ENCODE measurements at regions not wholly inside any gene's neighbourhood (a gene's known extent, or its start where the extent isn't known, plus 50 kb on each side); places are given as distances from the start of the nearest gene placed in this dataset.

DNA sequence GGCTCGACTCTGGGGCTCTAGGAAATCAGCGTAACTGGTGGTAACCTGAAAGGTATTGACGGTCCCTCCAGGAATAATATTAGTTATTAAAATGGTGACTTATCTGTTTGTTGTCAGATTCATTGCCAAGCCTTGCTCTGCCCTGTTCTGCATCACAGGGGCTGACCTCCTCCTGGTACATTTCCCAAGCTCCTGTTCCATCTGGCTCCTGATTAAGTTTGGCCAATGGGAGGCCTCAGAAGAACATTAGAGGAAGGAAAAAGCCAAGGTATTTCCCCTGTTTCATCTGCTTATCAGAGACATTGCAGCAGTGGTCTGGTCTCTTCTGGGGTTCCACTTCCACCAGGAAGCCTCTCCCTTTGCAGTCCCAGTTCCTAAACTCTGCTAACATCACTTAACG is 527.0 kb downstream of the TNS1 start:
- Histone ChIP-seq H4K20me1 (ENCODE audit: control insufficient read depth, insufficient read depth, low read depth, low read length) (no peaks in the 10 kb centered on the region), H3K27me3 (ENCODE audit: control insufficient read depth, low read length) (no peaks in the 10 kb centered on the region), H3K9me3 (ENCODE audit: control insufficient read depth, insufficient read depth, low read length) (no peaks in the 10 kb centered on the region), H3K9me2 (replicated peaks; ENCODE audit: control insufficient read depth, low read length) (no peaks in the 10 kb centered on the region), H3K79me2 (ENCODE audit: control insufficient read depth, low read length) (no peaks in the 10 kb centered on the region), H3K36me3 (ENCODE audit: control insufficient read depth, low read length) (no peaks in the 10 kb centered on the region), H3K4me1 (ENCODE audit: control insufficient read depth, low read length) (no peaks in the 10 kb centered on the region), H3K4me2 (ENCODE audit: low read length) (no peak overlapping the region), H3K27ac (ENCODE audit: low read depth, low read length) (no peak overlapping the region), H3K4me3 (ENCODE audit: low read length) (no peak overlapping the region), H3F3A (ENCODE audit: control insufficient read depth, insufficient read depth) (no peaks in the 10 kb centered on the region)
- no peak for TF ChIP-seq EZH2phosphoT487 (IDR thresholded peaks at IDR 0.05; ENCODE audit: borderline replicate concordance, low read length)
- TF ChIP-seq, protein P1, sequence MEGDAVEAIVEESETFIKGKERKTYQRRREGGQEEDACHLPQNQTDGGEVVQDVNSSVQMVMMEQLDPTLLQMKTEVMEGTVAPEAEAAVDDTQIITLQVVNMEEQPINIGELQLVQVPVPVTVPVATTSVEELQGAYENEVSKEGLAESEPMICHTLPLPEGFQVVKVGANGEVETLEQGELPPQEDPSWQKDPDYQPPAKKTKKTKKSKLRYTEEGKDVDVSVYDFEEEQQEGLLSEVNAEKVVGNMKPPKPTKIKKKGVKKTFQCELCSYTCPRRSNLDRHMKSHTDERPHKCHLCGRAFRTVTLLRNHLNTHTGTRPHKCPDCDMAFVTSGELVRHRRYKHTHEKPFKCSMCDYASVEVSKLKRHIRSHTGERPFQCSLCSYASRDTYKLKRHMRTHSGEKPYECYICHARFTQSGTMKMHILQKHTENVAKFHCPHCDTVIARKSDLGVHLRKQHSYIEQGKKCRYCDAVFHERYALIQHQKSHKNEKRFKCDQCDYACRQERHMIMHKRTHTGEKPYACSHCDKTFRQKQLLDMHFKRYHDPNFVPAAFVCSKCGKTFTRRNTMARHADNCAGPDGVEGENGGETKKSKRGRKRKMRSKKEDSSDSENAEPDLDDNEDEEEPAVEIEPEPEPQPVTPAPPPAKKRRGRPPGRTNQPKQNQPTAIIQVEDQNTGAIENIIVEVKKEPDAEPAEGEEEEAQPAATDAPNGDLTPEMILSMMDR (IDR thresholded peaks at IDR 0.05; ENCODE audit: low read depth, low read length, poor library complexity, severe bottlenecking) = no peak

- H3F3A ChIP-seq (ENCODE audit: control insufficient read depth, insufficient read depth) = no peaks in the 10 kb centered on the region
- H3K4me1 ChIP-seq (ENCODE audit: control insufficient read depth, low read length) = no peaks in the 10 kb centered on the region
- H3K36me3 ChIP-seq (ENCODE audit: control insufficient read depth, low read length) = no peaks in the 10 kb centered on the region
- H3K9me2 ChIP-seq (replicated peaks; ENCODE audit: control insufficient read depth, low read length) = no peaks in the 10 kb centered on the region
- H3K79me2 ChIP-seq (ENCODE audit: control insufficient read depth, low read length) = no peaks in the 10 kb centered on the region
- no peaks in the 10 kb centered on the region for H4K20me1 ChIP-seq (ENCODE audit: control insufficient read depth, insufficient read depth, low read depth, low read length)
- H3K4me3 ChIP-seq (ENCODE audit: low read length) = no peak overlapping the region
- no peak overlapping the region for H3K4me2 ChIP-seq (ENCODE audit: low read length)
- no peaks in the 10 kb centered on the region for H3K27me3 ChIP-seq (ENCODE audit: control insufficient read depth, low read length)
- no peaks in the 10 kb centered on the region for H3K9me3 ChIP-seq (ENCODE audit: control insufficient read depth, insufficient read depth, low read length)
- no peak overlapping the region for H3K27ac ChIP-seq (ENCODE audit: low read depth, low read length)
- TF ChIP-seq, protein P1 (IDR thresholded peaks at IDR 0.05; ENCODE audit: low read depth, low read length, poor library complexity, severe bottlenecking) = no peak
- no peak for TF ChIP-seq EZH2phosphoT487 (IDR thresholded peaks at IDR 0.05; ENCODE audit: borderline replicate concordance, low read length)
Observed at GRCh38 chr2:217475101-217475500, 527.7 kb downstream of the TNS1 start.

- TF ChIP-seq, protein P1 (IDR thresholded peaks at IDR 0.05; ENCODE audit: low read depth, low read length, poor library complexity, severe bottlenecking) = no peak
- TF ChIP-seq EZH2phosphoT487 (IDR thresholded peaks at IDR 0.05; ENCODE audit: borderline replicate concordance, low read length) = no peak
- H3K9me3 ChIP-seq (ENCODE audit: control insufficient read depth, insufficient read depth, low read length) = no peaks in the 10 kb centered on the region
- H4K20me1 ChIP-seq (ENCODE audit: control insufficient read depth, insufficient read depth, low read depth, low read length) = no peaks in the 10 kb centered on the region
- no peak overlapping the region for H3K4me2 ChIP-seq (ENCODE audit: low read length)
- no peaks in the 10 kb centered on the region for H3K9me2 ChIP-seq (replicated peaks; ENCODE audit: control insufficient read depth, low read length)
- H3K27me3 ChIP-seq (ENCODE audit: control insufficient read depth, low read length) = no peaks in the 10 kb centered on the region
- no peaks in the 10 kb centered on the region for H3K36me3 ChIP-seq (ENCODE audit: control insufficient read depth, low read length)
- no peaks in the 10 kb centered on the region for H3F3A ChIP-seq (ENCODE audit: control insufficient read depth, insufficient read depth)
- no peak overlapping the region for H3K4me3 ChIP-seq (ENCODE audit: low read length)
- H3K4me1 ChIP-seq (ENCODE audit: control insufficient read depth, low read length) = no peaks in the 10 kb centered on the region
- no peaks in the 10 kb centered on the region for H3K79me2 ChIP-seq (ENCODE audit: control insufficient read depth, low read length)
- H3K27ac ChIP-seq (ENCODE audit: low read depth, low read length) = no peak overlapping the region
Observed at GRCh38 chr2:217471319-217471718, 531.5 kb downstream of the TNS1 start.

All from DOHH2 (cell line).